WTC11 (cell line): ENCODE measurements at regions not wholly inside any gene's neighbourhood (a gene's known extent, or its start where the extent isn't known, plus 50 kb on each side); places are given as distances from the start of the nearest gene placed in this dataset.

Source experiments
- JUN ChIP-seq: sonication (generic); formaldehyde crosslinking; IDR thresholded peaks from 2 replicates; pipeline ENCODE4 v1.8.0; 2023; ENCODE audit warnings: mild to moderate bottlenecking, missing genetic modification reagents
- TF ChIP-seq, protein P1 (sequence below): fragments of 200-600 bp; IDR thresholded peaks from 2 replicates; pipeline ENCODE4 v1.8.0; 2022; ENCODE audit warnings: antibody characterized with exemption
- TF ChIP-seq, protein P2 (sequence below): sonication (generic); formaldehyde crosslinking; IDR thresholded peaks from 2 replicates; pipeline ENCODE4 v1.8.0; 2022; ENCODE audit warnings: mild to moderate bottlenecking, missing genetic modification reagents

DNA sequence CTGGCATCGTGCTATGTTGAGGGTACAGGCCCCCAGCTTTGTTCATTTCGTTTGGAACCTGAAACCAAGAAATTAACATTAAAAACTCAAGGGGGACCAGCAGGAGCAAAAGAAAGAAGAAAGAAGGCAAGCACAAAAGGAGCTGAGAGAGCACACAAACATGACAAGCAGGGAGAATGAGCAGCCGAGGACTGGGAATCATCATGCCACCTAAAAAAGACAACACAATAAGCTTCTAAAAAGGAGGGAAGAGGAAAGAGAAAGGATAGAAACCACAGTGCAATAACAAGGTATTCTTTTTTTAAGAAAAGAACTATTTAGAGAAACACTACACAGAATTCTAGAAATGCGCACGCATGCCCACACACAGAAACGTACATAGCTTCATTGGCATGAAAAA, 103.2 kb upstream of the FAM9B start:
- TF ChIP-seq, protein P1, sequence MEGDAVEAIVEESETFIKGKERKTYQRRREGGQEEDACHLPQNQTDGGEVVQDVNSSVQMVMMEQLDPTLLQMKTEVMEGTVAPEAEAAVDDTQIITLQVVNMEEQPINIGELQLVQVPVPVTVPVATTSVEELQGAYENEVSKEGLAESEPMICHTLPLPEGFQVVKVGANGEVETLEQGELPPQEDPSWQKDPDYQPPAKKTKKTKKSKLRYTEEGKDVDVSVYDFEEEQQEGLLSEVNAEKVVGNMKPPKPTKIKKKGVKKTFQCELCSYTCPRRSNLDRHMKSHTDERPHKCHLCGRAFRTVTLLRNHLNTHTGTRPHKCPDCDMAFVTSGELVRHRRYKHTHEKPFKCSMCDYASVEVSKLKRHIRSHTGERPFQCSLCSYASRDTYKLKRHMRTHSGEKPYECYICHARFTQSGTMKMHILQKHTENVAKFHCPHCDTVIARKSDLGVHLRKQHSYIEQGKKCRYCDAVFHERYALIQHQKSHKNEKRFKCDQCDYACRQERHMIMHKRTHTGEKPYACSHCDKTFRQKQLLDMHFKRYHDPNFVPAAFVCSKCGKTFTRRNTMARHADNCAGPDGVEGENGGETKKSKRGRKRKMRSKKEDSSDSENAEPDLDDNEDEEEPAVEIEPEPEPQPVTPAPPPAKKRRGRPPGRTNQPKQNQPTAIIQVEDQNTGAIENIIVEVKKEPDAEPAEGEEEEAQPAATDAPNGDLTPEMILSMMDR, result no peak
- TF ChIP-seq, protein P2, sequence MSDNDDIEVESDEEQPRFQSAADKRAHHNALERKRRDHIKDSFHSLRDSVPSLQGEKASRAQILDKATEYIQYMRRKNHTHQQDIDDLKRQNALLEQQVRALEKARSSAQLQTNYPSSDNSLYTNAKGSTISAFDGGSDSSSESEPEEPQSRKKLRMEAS (CRISPR knock-in tag), result no peak
- no peak for TF ChIP-seq JUN (CRISPR knock-in tag)
